NCI-H1092 treated with DMSO at 0.1 percent for 48 hours (cell line): ENCODE measurements at regions not wholly inside any gene's neighbourhood (a gene's known extent, or its start where the extent isn't known, plus 50 kb on each side); places are given as distances from the start of the nearest gene placed in this dataset.

Experiments
- DNase-seq: peaks from one replicate; lab custom pipeline; 2025; lab: John Stamatoyannopoulos, UW

DNA sequence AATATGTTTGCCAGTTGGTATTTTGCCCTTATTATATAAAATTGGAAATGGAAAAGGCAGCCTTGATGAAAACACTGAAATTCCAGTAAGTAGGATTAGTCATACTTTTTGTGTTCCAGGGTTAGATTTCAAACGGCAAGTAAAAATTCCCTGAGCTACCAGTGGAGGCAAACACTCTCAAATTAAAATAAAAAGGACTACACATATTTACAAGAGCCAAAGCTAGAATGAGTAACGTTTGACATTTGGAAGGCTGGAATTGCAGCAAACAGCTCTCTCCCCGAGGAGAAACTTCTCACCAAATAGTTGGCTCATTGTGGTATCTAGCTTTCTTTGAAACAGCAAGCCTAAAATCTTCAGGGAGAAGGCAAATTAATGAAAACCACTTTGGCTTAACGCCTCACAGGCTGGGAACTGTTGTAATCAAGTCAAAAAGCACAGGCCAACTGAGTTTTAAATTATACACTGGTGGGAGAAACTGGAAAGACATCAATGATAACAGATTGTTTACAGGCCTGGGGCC is 288.4 kb downstream of the SNX13 start:
- DNase-seq: no peak

DNA sequence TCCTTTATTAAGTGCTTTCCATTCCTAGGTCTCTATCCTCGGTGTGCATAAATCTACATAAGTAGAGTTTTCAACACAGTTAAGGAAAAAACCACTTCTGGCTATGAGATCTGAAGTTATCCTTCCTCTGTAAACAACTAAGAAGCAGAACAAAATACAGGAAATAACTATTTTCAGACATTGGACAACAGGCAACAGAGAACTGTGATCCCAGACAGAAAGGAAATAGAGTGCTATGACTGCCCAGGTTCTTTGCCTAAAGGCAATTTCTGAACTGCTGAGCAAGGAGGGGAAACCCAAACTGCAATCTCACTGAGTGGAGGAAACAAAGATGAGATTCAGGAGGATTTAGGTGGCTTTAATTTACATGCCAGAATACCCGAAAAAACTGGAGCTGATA is 285.4 kb downstream of the SNX13 start:
- DNase-seq: no peak

- no peak for DNase-seq
Measured at GRCh38 chr7:17659126-17659525, 281.2 kb downstream of the SNX13 start.

- DNase-seq: no peak
Measured at GRCh38 chr7:17660116-17660515, 280.2 kb downstream of the SNX13 start.

GRCh38 chr7:17661982-17662585 is 278.2 kb downstream of the SNX13 start:
- no peak for DNase-seq

- no peak for DNase-seq
Measured at GRCh38 chr7:17663061-17663675, 277.1 kb downstream of the SNX13 start.

GRCh38 chr7:17665029-17665428 is 275.3 kb downstream of the SNX13 start:
- no peak for DNase-seq

DNA sequence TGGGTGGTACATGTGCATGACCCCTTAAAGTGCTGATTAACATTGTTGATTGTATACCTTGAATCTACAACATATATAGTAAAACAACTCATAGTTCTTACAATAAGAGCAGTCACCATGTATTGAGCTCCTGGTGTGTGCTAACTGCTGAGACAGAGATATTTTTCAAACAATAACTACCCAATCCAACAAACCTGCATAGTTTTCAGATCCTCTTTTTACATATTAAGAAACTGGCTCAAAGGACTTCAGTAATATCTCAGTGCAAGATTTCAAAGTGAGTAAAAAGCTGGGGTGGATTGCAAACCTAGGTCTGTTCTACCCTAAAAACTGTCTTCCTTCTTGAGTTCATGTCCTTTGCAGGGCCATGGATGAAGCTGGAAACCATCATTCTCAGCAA is 272.2 kb downstream of the SNX13 start:
- no peak for DNase-seq

- DNase-seq: no peak
Measured at GRCh38 chr7:17669204-17669603, 271.1 kb downstream of the SNX13 start.

DNA sequence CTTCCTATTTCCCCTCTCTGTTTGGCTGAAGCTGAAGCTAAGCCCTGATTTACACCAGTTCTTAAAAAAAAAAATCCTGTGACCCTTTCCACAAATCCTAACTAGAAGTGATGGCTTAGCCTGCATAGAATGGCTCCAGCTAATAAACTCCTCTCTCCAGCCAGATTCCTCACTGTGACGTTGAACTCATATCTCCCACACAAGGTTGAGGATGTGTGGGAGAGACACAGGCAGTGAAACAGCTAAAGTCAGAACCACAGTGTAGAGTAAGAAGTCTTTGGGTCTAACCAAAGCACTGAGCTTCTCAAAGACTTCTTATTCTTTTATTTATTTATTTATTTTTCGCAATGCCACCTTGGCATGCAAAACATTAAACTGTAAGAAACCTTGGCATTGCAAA is 268.3 kb downstream of the SNX13 start:
- no peak for DNase-seq

GRCh38 chr7:17672783-17673182 is 267.5 kb downstream of the SNX13 start:
- DNase-seq: no peak

DNA sequence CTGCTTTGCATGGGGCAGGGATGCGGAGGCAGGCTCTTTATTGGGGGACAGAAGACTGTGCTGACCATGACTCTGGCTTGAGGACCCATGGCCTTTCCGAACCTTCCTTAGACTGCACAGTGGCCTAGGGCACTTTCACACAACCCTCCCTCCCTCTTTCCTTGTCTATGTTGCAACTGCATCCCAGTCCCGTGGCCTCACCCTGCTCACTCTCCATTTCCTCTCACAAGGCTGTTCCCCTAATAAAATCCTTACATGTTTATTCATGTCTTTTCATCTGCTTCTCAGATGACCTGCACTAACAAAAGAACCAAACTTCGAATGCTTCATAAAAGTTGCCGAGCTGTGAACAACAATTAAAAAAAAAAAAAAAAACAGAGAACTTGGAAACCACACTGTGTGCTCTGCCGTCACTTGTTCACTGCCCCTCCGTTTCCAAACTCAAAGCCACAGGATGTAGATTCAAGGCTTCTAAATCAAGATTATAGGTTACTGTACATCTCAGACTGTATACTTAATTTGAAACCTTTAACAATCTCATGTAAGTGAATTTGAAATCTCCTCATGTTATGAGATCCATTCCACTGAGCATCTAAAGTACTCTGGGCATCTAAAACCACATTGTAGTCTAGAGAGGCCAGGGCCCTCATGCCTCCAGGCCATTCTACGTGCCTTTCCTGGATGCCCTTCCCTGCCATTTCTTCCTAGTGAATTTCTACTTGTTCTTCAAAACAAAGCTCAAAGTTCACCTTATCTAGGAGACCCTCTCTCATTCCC is 265.9 kb downstream of the SNX13 start:
- no peak for DNase-seq

- no peak for DNase-seq
Measured at GRCh38 chr7:17674943-17675608, 265.2 kb downstream of the SNX13 start.

DNA sequence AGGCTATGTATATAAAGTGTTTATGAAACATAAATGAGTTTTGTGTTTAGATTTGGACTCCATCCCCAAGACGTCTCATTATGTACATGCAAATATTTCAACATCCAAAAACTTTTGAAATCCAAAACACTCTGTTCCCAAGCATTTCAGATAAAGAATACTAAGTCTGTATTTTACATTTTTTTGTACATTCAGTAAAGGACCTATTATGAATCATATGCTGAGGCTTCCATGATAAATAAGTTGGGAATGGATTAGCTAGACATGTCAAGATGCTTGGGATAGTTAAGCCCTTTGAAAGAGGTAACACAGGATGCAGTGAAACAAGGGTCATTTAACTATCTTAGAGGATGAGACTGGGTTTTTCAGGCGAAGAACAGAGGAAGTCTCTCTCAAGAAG is 262.9 kb downstream of the SNX13 start:
- no peak for DNase-seq

GRCh38 chr7:17678896-17679295 is 261.4 kb downstream of the SNX13 start:
- no peak for DNase-seq

DNA sequence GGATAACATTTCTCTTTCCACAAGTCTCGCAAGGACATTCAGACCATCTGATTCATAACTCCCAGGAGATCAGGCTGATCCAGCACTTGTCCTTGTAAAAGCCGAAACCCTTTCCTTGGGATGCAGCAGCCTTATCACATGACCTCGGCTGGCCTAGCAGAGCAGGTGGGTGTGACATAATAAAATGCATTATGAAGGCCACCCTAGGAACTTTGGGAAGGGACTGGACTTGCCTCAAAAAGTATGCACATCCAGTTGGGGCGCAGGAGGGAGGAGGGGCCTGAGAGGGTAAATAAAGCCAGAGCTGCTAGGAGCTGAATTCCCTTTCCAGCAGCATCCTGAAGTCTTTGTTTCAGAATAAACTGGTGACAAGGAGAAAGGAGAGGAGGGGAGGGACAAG is 260.8 kb downstream of the SNX13 start:
- DNase-seq: no peak

DNA sequence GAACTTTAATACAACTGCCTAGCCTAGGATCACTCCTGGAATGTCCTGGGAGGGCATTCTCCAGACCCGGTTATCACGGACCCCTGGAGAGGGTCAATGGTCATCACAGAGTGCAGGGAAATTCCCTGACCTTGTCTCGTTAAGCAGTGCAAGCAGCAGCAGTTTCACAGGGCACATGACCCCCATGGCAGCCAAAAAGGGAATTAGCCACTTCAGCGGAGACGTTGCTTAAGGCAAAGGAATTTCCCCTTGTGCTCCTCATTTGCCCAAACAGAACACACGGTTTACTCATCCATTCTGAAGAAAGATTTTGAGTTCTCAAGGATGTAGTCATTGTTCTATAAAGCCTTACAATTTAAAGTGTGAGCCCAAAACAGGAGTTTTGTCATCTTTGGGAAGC is 260.3 kb downstream of the SNX13 start:
- DNase-seq: no peak

DNA sequence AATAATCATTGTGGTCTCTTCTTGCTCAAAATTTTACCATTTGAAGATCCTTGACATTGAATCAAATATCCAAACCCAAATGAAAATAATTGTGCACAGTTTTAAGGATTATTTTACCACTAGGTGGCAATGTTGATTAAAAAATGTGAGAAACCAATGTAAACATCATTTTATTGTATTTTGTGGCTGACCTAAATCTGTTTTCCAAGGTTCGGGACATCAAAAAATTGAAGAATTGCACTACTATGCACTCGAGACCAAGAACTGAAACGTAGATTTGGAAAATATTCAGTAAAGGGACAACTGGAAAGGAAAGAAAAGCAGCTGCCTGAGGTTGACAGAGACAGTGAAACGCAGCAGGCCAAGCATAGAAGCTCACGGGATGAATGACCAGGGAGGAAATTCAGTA is 259.3 kb downstream of the SNX13 start:
- DNase-seq: peak; percentile 25

DNA sequence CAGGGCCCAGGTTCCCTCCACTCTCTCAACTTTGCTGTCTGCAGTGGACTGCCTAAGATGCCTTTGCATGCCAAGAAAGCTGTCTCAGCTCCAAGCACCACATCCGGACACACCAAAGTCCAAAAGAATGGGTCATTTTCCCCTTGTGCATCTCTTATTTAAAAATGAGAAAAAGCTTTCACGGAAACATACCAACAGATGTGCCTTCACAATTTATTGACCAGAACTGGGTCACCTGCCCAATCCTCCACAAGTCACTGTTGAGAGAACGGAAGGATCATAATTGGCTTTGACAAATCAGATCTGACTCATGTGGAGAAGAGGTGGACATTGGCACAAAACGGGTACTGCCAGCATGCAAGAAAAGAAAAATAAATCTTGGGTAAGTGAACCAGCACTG is 258.3 kb downstream of the SNX13 start:
- no peak for DNase-seq

DNA sequence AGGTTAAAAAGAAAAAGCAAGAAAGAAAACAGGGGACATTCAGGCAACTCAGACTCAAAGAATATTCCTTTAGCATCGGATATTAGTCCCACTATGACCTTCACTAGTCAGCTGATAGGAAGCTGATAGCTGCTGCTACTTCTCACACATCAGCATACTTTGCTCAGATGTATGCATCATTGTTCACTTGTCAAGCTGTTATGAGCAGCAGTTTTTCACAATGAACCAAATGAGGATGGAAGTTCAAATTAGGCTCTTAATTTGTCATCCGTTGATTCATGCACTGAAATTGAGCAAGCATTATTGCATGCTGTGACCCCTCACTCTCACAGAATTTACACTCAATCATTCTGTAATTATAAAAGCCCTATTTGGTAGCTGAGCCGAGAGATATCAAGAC is 257.7 kb downstream of the SNX13 start:
- no peak for DNase-seq

GRCh38 chr7:17685141-17685540 is 255.2 kb downstream of the SNX13 start:
- DNase-seq: no peak

DNA sequence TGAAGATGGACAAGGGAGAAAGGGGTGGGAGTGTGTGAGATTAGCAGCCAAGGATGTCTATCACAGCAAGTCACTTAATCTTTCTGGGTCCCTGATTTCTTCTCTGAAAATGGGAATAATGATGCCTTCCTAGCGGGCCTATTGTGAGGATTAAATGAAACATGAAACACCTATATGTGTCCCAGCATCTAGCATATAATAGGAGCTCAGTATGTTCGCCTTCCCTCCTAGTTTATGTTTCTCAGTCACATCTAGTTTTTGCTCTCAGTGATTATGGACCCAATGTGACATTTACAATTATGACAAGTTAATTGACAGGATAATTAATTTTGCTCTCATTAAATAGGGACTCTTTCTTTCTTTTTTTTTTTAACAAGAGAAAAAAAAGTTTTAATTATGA is 252.9 kb downstream of the SNX13 start:
- DNase-seq: no peak
